Gastrocnemius medialis (tissue), 4 donors: ENCODE measurements at regions not wholly inside any gene's neighbourhood (a gene's known extent, or its start where the extent isn't known, plus 50 kb on each side); places are given as distances from the start of the nearest gene placed in this dataset.

Source experiments
- ATAC-seq, 2 donors: fragments of 150-250 bp; one replicate each; pipeline ENCODE4 v1.9.1; 2016
- DNase-seq, 2 donors: peaks; one replicate each; pipeline ENCODE4 v3.0.0-alpha.2; 2019
- H3K27ac ChIP-seq, 4 donors: fragments of 200-600 bp; sonication (generic); 1 replicate in 1 of 4; 2 replicates in 3 of 4; pipeline ENCODE4 v1.5.1; 2016 to 2018; ENCODE audit warnings: mild to moderate bottlenecking in 2 of 4, moderate library complexity in 1 of 4
- H3K27me3 ChIP-seq, 3 donors: fragments of 200-600 bp; sonication (generic) in 2 of 3; 1 replicate in 1 of 3; 2 replicates in 2 of 3; pipeline versions ENCODE4 v1.5.1 to v1.6.0; 2016 to 2019; ENCODE audit warnings: mild to moderate bottlenecking in 1 of 3, moderate library complexity in 1 of 3
- H3K36me3 ChIP-seq, 2 donors: fragments of 200-600 bp; sonication (generic) in 1 of 2; one replicate each; pipeline ENCODE4 v1.5.1; 2017 to 2018
- H3K4me1 ChIP-seq, 2 donors: fragments of 200-600 bp; sonication (generic) in 1 of 2; one replicate each; pipeline ENCODE4 v1.5.1; 2016 to 2017; ENCODE audit warnings: mild to moderate bottlenecking in 2 of 2
- H3K4me3 ChIP-seq, 4 donors: fragments of 200-600 bp; sonication (generic) in 3 of 4; 1 replicate in 1 of 4; 2 replicates in 3 of 4; pipeline ENCODE4 v1.5.1; 2016 to 2019; ENCODE audit warnings: mild to moderate bottlenecking in 2 of 4
- H3K9me3 ChIP-seq, 3 donors: fragments of 200-600 bp; sonication (generic) in 2 of 3; 1 replicate in 1 of 3; 2 replicates in 2 of 3; pipeline ENCODE4 v1.5.1; 2016 to 2019
- CTCF ChIP-seq, 5 experiments: fragments of 450-650 bp in 3 of 5; fragments of 200-600 bp in 2 of 5; sonication (generic) in 2 of 5; IDR thresholded peaks in 4 of 5; conservative IDR thresholded peaks in 1 of 5; 1 replicate in 4 of 5; 2 replicates in 1 of 5; pipeline ENCODE4 v1.5.1; 2016 to 2019; ENCODE audit warnings: antibody characterized with exemption in 5 of 5, mild to moderate bottlenecking in 3 of 5, moderate library complexity in 3 of 5
- POLR2A ChIP-seq, 2 donors: fragments of 450-650 bp; IDR thresholded peaks; one replicate each; pipeline ENCODE4 v1.6.1; 2017; ENCODE audit warnings: antibody characterized with exemption in 2 of 2, mild to moderate bottlenecking in 2 of 2, moderate library complexity in 2 of 2
- in situ Hi-C, 4 donors: fragments of 200-750 bp; cut with MboI; loops; one replicate each; pipeline versions ENCODE4 v1.15.0 to v1.8.0; 2017; ENCODE audit warnings: low sequenced_read_pairs in 4 of 4
- intact Hi-C: fragments of 100-400 bp; cut with DNase I; formaldehyde crosslinking; loops from one replicate; pipeline ENCODE4 v1.15.1; 2023; ENCODE audit warnings: low total_unique reads

- in situ Hi-C loops (no loop called here), intact Hi-C loops (no loop called here)
- Histone ChIP-seq H3K9me3 (no peaks in the 10 kb centered on the region), H3K27me3 (no peaks in the 10 kb centered on the region), H3K27ac (no peak overlapping the region), H3K4me3 (no peak overlapping the region), H3K36me3 (no peaks in the 10 kb centered on the region), H3K4me1 (no peaks in the 10 kb centered on the region)
- TF ChIP-seq CTCF (IDR thresholded peaks at IDR 0.05 in 4 of 5, conservative IDR thresholded peaks at IDR 0.05 in 1 of 5), result no peak
- no peak for TF ChIP-seq POLR2A (IDR thresholded peaks at IDR 0.05)
- DNase-seq (no peak), ATAC-seq (no peak)
Measured at GRCh38 chr3:104846270-104846669, 520.4 kb upstream of the ALCAM start.

- Histone ChIP-seq H3K4me1 (no peaks in the 10 kb centered on the region), H3K27me3 (no peaks in the 10 kb centered on the region), H3K27ac (no peak overlapping the region), H3K9me3 (no peaks in the 10 kb centered on the region), H3K4me3 (no peak overlapping the region), H3K36me3 (no peaks in the 10 kb centered on the region)
- ATAC-seq (no peak), DNase-seq (no peak)
- no peak for TF ChIP-seq POLR2A (IDR thresholded peaks at IDR 0.05)
- in situ Hi-C loops, result no loop called here
- intact Hi-C loops, result no loop called here
Measured at GRCh38 chr3:104849070-104849469, 517.6 kb upstream of the ALCAM start.

GRCh38 chr3:104854468-104854867, 512.2 kb upstream of the ALCAM start:
- in situ Hi-C loops (no loop called here), intact Hi-C loops (no loop called here)
- DNase-seq (no peak), ATAC-seq (no peak)
- Histone ChIP-seq H3K36me3 (no peaks in the 10 kb centered on the region), H3K9me3 (no peaks in the 10 kb centered on the region), H3K4me1 (no peaks in the 10 kb centered on the region), H3K27me3 (no peaks in the 10 kb centered on the region), H3K27ac (no peak overlapping the region), H3K4me3 (no peak overlapping the region)
- no peak for TF ChIP-seq CTCF (IDR thresholded peaks at IDR 0.05 in 4 of 5, conservative IDR thresholded peaks at IDR 0.05 in 1 of 5)
- TF ChIP-seq POLR2A (IDR thresholded peaks at IDR 0.05), result no peak

GRCh38 chr3:104855702-104856101, 511.0 kb upstream of the ALCAM start:
- Histone ChIP-seq H3K36me3 (no peaks in the 10 kb centered on the region), H3K27me3 (no peaks in the 10 kb centered on the region), H3K4me3 (no peak overlapping the region), H3K27ac (no peak overlapping the region), H3K9me3 (no peaks in the 10 kb centered on the region), H3K4me1 (no peaks in the 10 kb centered on the region)
- DNase-seq, result no peak
- in situ Hi-C loops (no loop called here), intact Hi-C loops (no loop called here)
- no peak for TF ChIP-seq CTCF (IDR thresholded peaks at IDR 0.05 in 4 of 5, conservative IDR thresholded peaks at IDR 0.05 in 1 of 5)
- TF ChIP-seq POLR2A (IDR thresholded peaks at IDR 0.05), result no peak
- ATAC-seq, result no peak

GRCh38 chr3:104856741-104857140, 510.0 kb upstream of the ALCAM start:
- Histone ChIP-seq H3K27me3 (no peaks in the 10 kb centered on the region), H3K36me3 (no peaks in the 10 kb centered on the region), H3K4me1 (no peaks in the 10 kb centered on the region), H3K9me3 (no peaks in the 10 kb centered on the region), H3K4me3 (no peak overlapping the region), H3K27ac (no peak overlapping the region)
- TF ChIP-seq CTCF (IDR thresholded peaks at IDR 0.05 in 4 of 5, conservative IDR thresholded peaks at IDR 0.05 in 1 of 5) (no peak), POLR2A (IDR thresholded peaks at IDR 0.05) (no peak)
- ATAC-seq (no peak), DNase-seq (no peak)
- in situ Hi-C loops, result no loop called here
- intact Hi-C loops, result no loop called here
